CD14-positive monocyte (primary cell): ENCODE measurements at regions not wholly inside any gene's neighbourhood (a gene's known extent, or its start where the extent isn't known, plus 50 kb on each side); places are given as distances from the start of the nearest gene placed in this dataset.

ENCODE experiments used
- DNase-seq, 3 donors: peaks; one replicate each; pipeline ENCODE4 v3.0.0-alpha.2; 2011 to 2022
- H2AFZ ChIP-seq: 2 replicates; pipeline ENCODE4 v1.6.0; 2012; ENCODE audit warnings: mild to moderate bottlenecking, low read depth, low read length, inconsistent platforms; ENCODE audit not compliant: insufficient read depth, poor library complexity, severe bottlenecking
- H3K27ac ChIP-seq, 2 donors: 1 replicate in 1 of 2; 2 replicates in 1 of 2; pipeline ENCODE4 v1.5.1; 2012 to 2013; ENCODE audit warnings: low read length in 2 of 2, control low read depth in 1 of 2, inconsistent platforms in 1 of 2, low read depth in 1 of 2, mild to moderate bottlenecking in 1 of 2
- H3K27me3 ChIP-seq, 2 donors: one replicate each; pipeline versions ENCODE4 v1.6.0 to v1.6.1; 2011 to 2013; ENCODE audit warnings: low read length in 2 of 2; ENCODE audit not compliant: control insufficient read depth in 2 of 2, insufficient read depth in 2 of 2
- H3K36me3 ChIP-seq, 2 donors: replicated peaks in 1 of 2; 1 replicate in 1 of 2; 2 replicates in 1 of 2; pipeline versions ENCODE4 v1.5.1 to v1.6.1; 2012 to 2013; ENCODE audit warnings: low read length in 2 of 2, control low read depth in 1 of 2, inconsistent platforms in 1 of 2, mild to moderate bottlenecking in 1 of 2; ENCODE audit not compliant: insufficient read depth in 2 of 2, control insufficient read depth in 1 of 2
- H3K4me1 ChIP-seq, 2 donors: 1 replicate in 1 of 2; 2 replicates in 1 of 2; pipeline versions ENCODE4 v1.5.1 to v1.6.1; 2012 to 2013; ENCODE audit warnings: low read length in 2 of 2, control low read depth in 1 of 2, inconsistent platforms in 1 of 2, mild to moderate bottlenecking in 1 of 2, moderate library complexity in 1 of 2; ENCODE audit not compliant: insufficient read depth in 2 of 2, control insufficient read depth in 1 of 2
- H3K4me2 ChIP-seq: replicated peaks from 2 replicates; pipeline ENCODE3; 2012; ENCODE audit warnings: low read length, moderate library complexity, mild to moderate bottlenecking; ENCODE audit not compliant: poor library complexity, severe bottlenecking; ENCODE audit errors: extremely low read depth
- H3K4me3 ChIP-seq, 3 experiments: fragments of 200-600 bp in 1 of 3; sonication (generic) in 1 of 3; replicated peaks in 1 of 3; 1 replicate in 2 of 3; 2 replicates in 1 of 3; pipeline ENCODE4 v1.5.1; 2011 to 2013; ENCODE audit warnings: low read length in 3 of 3, mild to moderate bottlenecking in 3 of 3, control low read depth in 2 of 3, low read depth in 2 of 3, inconsistent platforms in 1 of 3, moderate library complexity in 1 of 3
- H3K79me2 ChIP-seq: 2 replicates; pipeline ENCODE4 v1.6.0; 2012; ENCODE audit warnings: mild to moderate bottlenecking, control low read depth, inconsistent platforms, low read length, moderate library complexity; ENCODE audit not compliant: insufficient read depth
- H3K9ac ChIP-seq: 2 replicates; pipeline ENCODE4 v1.6.0; 2017; ENCODE audit warnings: low read length, mild to moderate bottlenecking; ENCODE audit not compliant: insufficient read depth, poor library complexity, severe bottlenecking
- H3K9me3 ChIP-seq, 2 donors: replicated peaks in 1 of 2; 1 replicate in 1 of 2; 2 replicates in 1 of 2; pipeline versions ENCODE4 v1.5.1 to v1.6.1; 2012 to 2013; ENCODE audit warnings: low read length in 2 of 2, control low read depth in 1 of 2; ENCODE audit not compliant: control insufficient read depth in 1 of 2, insufficient read depth in 1 of 2
- H4K20me1 ChIP-seq: 2 replicates; pipeline ENCODE4 v1.6.0; 2012; ENCODE audit warnings: mild to moderate bottlenecking, low read length, control low read depth, moderate library complexity; ENCODE audit not compliant: insufficient read depth
- H3K27ac Mint-ChIP-seq, 7 donors: one replicate each; pipeline ENCODE4 v1.8.0; 2020; ENCODE audit warnings: mild to moderate bottlenecking in 7 of 7, mixed read lengths in 7 of 7, moderate library complexity in 6 of 7, inconsistent platforms in 2 of 7
- H3K27me3 Mint-ChIP-seq, 3 donors: one replicate each; pipeline ENCODE4 v1.8.0; 2021 to 2022; ENCODE audit warnings: low read depth in 3 of 3, mild to moderate bottlenecking in 3 of 3, mixed read lengths in 3 of 3, moderate library complexity in 3 of 3, inconsistent platforms in 1 of 3
- H3K36me3 Mint-ChIP-seq, 2 donors: one replicate each; pipeline ENCODE4 v1.8.0; 2020; ENCODE audit warnings: mixed read lengths in 2 of 2, inconsistent platforms in 1 of 2, mild to moderate bottlenecking in 1 of 2
- H3K4me1 Mint-ChIP-seq: one replicate; pipeline ENCODE4 v1.8.0; 2020; ENCODE audit warnings: mild to moderate bottlenecking, mixed read lengths
- H3K4me3 Mint-ChIP-seq, 2 donors: one replicate each; pipeline ENCODE4 v1.8.0; 2020; ENCODE audit warnings: mild to moderate bottlenecking in 2 of 2, mixed read lengths in 2 of 2, moderate library complexity in 1 of 2
- H3K9me3 Mint-ChIP-seq, 7 donors: one replicate each; pipeline ENCODE4 v1.8.0; 2020 to 2022; ENCODE audit warnings: mixed read lengths in 7 of 7, mild to moderate bottlenecking in 6 of 7, moderate library complexity in 6 of 7, inconsistent platforms in 2 of 7
- WGBS: methylation state at CpG from one replicate; pipeline ENCODE4 v1.1.5; 2013; ENCODE audit warnings: missing lambda C conversion rate; ENCODE audit not compliant: insufficient coverage; 5-methylcytosine and 5-hydroxymethylcytosine counted together
- intact Hi-C, 2 donors: fragments of 100-400 bp; cut with micrococcal nuclease; formaldehyde crosslinking; loops; one replicate each; pipeline versions ENCODE4 v1.15.0 to v1.15.1; 2023
- TF ChIP-seq, protein P1 (sequence below): fragments of 200-600 bp; IDR thresholded peaks from one replicate; pipeline ENCODE4 v1.8.0; 2022; ENCODE audit warnings: antibody characterized with exemption, mild to moderate bottlenecking

DNA sequence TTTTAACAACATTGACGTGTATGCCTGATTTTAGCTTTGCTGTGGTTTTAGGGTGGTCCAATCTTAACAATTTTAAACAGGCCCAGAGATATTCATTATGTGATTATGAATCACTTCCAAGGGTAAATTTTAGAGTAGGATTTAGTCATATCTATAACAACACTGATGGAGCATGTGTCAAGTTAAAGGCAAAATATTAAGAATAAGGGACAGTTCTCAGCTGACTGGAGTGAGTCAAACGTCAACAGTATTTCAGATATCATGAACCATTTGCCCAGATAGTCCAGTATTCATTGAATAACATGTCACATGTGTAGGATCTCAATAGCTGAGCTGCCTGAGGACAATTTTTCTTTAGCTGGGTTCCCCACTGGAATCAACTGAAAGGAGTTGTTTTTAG lies 61.3 kb upstream of the VCX2 start:
- no peaks in the 10 kb centered on the region for H3K4me1 ChIP-seq
- H3K36me3 ChIP-seq: no peaks in the 10 kb centered on the region
- H4K20me1 ChIP-seq: no peaks in the 10 kb centered on the region
- no peak overlapping the region for H3K4me3 Mint-ChIP-seq
- H3K9ac ChIP-seq: no peak overlapping the region
- WGBS: 100% methylated on average over 1 of the region's 2 CpGs
- no peaks in the 10 kb centered on the region for H3K79me2 ChIP-seq
- H3K27ac ChIP-seq: no peak overlapping the region
- no peak overlapping the region for H3K27ac Mint-ChIP-seq
- no peak overlapping the region for H3K4me2 ChIP-seq
- peaks cover 0 to 7% (median 0%) of the 10 kb centered on the region in 7 donors for H3K9me3 Mint-ChIP-seq
- TF ChIP-seq, protein P1, sequence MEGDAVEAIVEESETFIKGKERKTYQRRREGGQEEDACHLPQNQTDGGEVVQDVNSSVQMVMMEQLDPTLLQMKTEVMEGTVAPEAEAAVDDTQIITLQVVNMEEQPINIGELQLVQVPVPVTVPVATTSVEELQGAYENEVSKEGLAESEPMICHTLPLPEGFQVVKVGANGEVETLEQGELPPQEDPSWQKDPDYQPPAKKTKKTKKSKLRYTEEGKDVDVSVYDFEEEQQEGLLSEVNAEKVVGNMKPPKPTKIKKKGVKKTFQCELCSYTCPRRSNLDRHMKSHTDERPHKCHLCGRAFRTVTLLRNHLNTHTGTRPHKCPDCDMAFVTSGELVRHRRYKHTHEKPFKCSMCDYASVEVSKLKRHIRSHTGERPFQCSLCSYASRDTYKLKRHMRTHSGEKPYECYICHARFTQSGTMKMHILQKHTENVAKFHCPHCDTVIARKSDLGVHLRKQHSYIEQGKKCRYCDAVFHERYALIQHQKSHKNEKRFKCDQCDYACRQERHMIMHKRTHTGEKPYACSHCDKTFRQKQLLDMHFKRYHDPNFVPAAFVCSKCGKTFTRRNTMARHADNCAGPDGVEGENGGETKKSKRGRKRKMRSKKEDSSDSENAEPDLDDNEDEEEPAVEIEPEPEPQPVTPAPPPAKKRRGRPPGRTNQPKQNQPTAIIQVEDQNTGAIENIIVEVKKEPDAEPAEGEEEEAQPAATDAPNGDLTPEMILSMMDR: no peak
- H3K4me3 ChIP-seq: no peak overlapping the region
- H2AFZ ChIP-seq: no peak overlapping the region
- no peaks in the 10 kb centered on the region for H3K27me3 ChIP-seq
- no peaks in the 10 kb centered on the region for H3K4me1 Mint-ChIP-seq
- no peak for DNase-seq
- intact Hi-C loops: no loop called here
- peaks cover 0 to 2% (median 0%) of the 10 kb centered on the region in 3 donors for H3K27me3 Mint-ChIP-seq
- H3K36me3 Mint-ChIP-seq: no peaks in the 10 kb centered on the region
- no peaks in the 10 kb centered on the region for H3K9me3 ChIP-seq

DNA sequence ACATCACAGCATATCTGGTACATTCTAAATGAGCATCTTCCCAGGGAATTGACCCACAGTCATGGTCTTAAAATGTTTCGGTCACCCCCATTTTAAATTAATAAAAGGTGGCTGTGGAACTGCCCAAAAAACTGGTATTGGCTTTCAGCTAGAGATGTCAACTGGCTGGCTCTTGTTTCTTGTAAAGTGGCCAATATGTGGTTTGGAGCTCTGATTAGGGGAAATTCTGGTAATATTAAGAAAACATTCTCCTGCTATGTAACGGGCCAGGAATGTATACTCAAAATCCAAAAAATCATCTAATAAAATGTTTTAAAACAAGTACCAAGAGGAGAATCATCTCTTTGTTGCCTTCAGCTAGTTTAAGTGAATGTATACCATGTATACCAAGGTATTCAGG lies 62.0 kb upstream of the VCX2 start:
- TF ChIP-seq, protein P1: no peak
- no peak overlapping the region for H3K4me3 ChIP-seq
- H3K79me2 ChIP-seq: no peaks in the 10 kb centered on the region
- H4K20me1 ChIP-seq: no peaks in the 10 kb centered on the region
- no peaks in the 10 kb centered on the region for H3K36me3 ChIP-seq
- WGBS: no CpG with 5 or more reads among the region's 2 CpGs
- peaks cover 0 to 2% (median 0%) of the 10 kb centered on the region in 3 donors for H3K27me3 Mint-ChIP-seq
- H3K36me3 Mint-ChIP-seq: no peaks in the 10 kb centered on the region
- H3K4me1 Mint-ChIP-seq: no peaks in the 10 kb centered on the region
- H3K9me3 Mint-ChIP-seq: peaks cover 0 to 3% (median 0%) of the 10 kb centered on the region in 7 donors
- no peak overlapping the region for H2AFZ ChIP-seq
- no peaks in the 10 kb centered on the region for H3K9me3 ChIP-seq
- no peak for DNase-seq
- intact Hi-C loops: no loop called here
- no peaks in the 10 kb centered on the region for H3K4me1 ChIP-seq
- H3K27ac ChIP-seq: no peak overlapping the region
- H3K4me2 ChIP-seq: no peak overlapping the region
- H3K4me3 Mint-ChIP-seq: no peak overlapping the region
- H3K27me3 ChIP-seq: no peaks in the 10 kb centered on the region
- no peak overlapping the region for H3K27ac Mint-ChIP-seq
- no peak overlapping the region for H3K9ac ChIP-seq
